H54 (cell line): ENCODE measurements at regions not wholly inside any gene's neighbourhood (a gene's known extent, or its start where the extent isn't known, plus 50 kb on each side); places are given as distances from the start of the nearest gene placed in this dataset.

ENCODE experiments used
- DNase-seq: peaks from one replicate; pipeline ENCODE4 v3.0.0; 2011; ENCODE audit warnings: low spot score, mixed read lengths; ENCODE audit not compliant: insufficient read length
- FAIRE-seq: peaks from 3 replicates; lab custom pipeline; 2011; peaks lifted over from hg19 to GRCh38; lab: Jason Lieb, UNC
- POLR2A ChIP-seq: IDR thresholded peaks from 2 replicates; pipeline ENCODE4 v1.6.1; 2011; ENCODE audit warnings: low read depth, mild to moderate bottlenecking, low read length

GRCh38 chr11:72493426-72494108 is 59.2 kb upstream of the CLPB start:
- no peak for DNase-seq
- TF ChIP-seq POLR2A: no peak
- FAIRE-seq: no peak

GRCh38 chr11:72491001-72491400 is 56.7 kb upstream of the CLPB start:
- FAIRE-seq (no peak), DNase-seq (no peak)
- TF ChIP-seq POLR2A: no peak
